Left kidney (tissue), 1 donor: ENCODE measurements at regions not wholly inside any gene's neighbourhood (a gene's known extent, or its start where the extent isn't known, plus 50 kb on each side); places are given as distances from the start of the nearest gene placed in this dataset.
"Not testable (repeated sequence)": the region's sequence is repeated elsewhere in the genome, so short reads cannot be mapped to it uniquely, and the experiment has no call there.

Experiments used
- DNase-seq: peaks from one replicate; pipeline ENCODE4 v3.0.0-alpha.2; 2013

GRCh38 chr2:49861821-49862220 is 707.5 kb upstream of the FSHR start:
- no peak for DNase-seq

GRCh38 chr2:49860834-49861233 is 706.5 kb upstream of the FSHR start:
- DNase-seq: no peak

- no peak for DNase-seq
Measured at GRCh38 chr2:49860170-49860569, 705.9 kb upstream of the FSHR start.

GRCh38 chr2:49858657-49859056 is 704.3 kb upstream of the FSHR start:
- DNase-seq: no peak

GRCh38 chr2:49858113-49858490 is 703.8 kb upstream of the FSHR start:
- no peak for DNase-seq

GRCh38 chr2:49857371-49858112 is 703.2 kb upstream of the FSHR start:
- DNase-seq: no peak

GRCh38 chr2:49845671-49846070 is 691.4 kb upstream of the FSHR start:
- DNase-seq: no peak

DNA sequence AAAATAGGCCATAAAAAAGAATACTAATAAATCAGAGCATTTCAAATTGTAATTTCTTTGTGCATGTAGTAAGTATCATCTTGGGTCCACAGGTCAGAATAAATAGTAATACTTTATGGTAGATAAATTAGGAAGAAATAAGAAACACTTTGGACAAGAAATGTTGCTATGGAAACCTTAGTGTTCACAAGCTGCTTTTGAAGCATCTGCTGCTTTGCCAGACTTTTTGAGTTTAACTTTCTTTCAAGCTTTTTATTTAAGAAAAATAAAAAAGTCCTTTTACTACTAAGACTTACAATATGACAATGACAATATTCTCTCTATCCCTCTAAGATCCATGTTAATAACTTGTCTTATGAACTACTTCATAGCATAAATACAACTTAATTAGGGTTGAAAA is 690.7 kb upstream of the FSHR start:
- DNase-seq: no peak

DNA sequence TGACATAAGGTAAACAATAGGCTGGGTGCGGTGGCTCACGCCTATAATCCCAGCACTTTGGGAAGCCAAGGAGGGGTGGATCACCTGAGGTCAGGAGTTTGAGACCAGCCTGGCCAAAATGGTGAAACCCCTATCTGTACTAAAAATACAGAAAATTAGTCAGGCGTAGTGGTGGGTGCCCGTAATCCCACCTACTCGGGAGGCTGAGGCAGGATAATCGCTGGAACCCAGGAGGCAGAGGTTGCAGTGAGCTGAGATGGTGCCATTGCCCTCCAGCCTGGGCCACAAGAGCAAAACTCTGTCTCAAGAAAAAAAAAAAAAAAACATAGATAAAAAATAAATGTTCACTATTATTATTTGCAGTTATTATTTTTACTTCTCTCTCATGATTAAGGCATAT is 689.8 kb upstream of the FSHR start:
- DNase-seq: not testable (repeated sequence)

DNA sequence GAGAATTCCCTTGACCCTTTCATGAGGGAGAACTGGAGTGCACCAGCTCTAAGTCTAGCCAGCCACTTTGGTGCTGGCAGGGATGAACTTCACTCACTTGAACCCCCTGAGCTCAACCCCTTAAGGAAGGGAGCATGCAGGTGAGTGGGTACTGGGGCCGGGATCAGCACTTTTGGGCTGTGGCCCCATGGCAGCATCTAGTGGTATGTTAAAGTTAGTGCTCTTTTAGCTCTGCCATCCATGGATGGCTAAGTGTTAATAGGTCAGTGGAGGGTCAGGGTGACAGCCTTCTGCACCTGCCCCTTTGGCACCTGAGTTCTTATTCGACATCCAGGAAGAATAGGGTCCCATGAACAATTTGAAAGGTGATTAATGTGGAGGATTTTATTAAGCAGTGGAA is 689.0 kb upstream of the FSHR start:
- no peak for DNase-seq

DNA sequence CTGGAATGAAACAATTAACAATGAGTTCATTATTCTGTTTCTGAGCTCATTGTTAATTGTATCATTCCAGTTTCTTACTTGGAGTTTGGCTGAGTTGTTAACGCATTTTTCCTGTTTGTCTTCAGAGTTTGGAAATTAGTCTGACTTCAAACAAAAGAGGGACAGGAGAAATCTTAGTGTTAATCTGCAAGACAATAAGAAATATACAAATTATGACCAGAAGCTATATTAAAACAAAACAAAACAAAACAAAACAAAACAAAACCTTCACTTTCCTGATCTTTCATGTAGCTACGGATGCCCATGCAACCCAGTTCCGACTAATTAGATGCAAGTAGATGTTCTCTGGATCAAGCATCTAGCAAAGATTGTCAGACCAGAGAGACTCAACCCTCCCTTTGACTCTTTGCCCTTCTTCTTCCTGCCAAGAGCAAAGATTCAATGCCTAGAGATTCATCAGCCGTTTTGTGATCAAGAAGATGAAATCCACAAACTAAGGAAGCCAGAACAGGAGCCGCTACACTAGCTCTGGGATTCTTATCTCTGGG is 686.2 kb upstream of the FSHR start:
- DNase-seq: no peak

GRCh38 chr2:49839818-49840217 is 685.5 kb upstream of the FSHR start:
- DNase-seq: no peak

GRCh38 chr2:49837561-49838293 is 683.4 kb upstream of the FSHR start:
- DNase-seq: peak; percentile 37

DNA sequence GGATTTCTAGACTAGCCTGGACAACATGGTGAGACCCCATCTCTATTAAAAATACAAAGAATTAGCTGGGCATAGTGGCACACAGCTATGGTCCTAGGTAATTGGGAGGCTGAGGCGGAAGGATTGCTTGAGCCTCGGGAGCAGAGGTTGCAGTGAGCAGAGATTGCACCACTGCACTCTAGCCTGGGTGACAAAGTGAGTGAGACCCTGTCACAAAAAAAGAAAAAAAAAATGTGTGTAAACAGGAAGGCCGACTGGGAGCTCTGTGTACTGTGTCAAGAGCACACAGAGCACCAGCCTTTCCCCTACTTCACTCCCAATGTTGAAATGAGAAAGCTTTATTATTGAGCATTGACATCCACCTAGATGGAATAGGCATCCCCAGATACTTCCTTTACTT is 681.7 kb upstream of the FSHR start:
- DNase-seq: no peak

- DNase-seq: no peak
Measured at GRCh38 chr2:49834433-49834832, 680.1 kb upstream of the FSHR start.

DNA sequence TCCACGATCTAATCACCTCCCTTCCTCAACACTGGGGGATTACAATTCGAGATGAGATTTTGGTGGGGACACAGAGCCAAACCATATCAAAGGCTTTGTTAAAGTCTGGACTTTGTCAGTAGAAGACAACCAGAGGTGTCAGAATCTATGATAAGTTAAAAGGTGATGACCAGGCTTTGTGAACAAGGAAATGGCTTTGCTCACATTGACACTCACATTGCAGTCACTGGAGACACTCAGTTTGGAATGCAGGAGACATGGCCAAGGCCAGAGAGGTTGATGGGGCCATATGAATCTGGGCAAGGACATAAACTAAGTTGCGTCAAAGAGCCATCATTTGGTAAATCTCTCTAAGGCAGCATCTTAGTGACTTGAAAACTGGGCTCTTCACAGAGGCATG is 678.2 kb upstream of the FSHR start:
- DNase-seq: no peak

- no peak for DNase-seq
Measured at GRCh38 chr2:49831698-49832367, 677.5 kb upstream of the FSHR start.

DNA sequence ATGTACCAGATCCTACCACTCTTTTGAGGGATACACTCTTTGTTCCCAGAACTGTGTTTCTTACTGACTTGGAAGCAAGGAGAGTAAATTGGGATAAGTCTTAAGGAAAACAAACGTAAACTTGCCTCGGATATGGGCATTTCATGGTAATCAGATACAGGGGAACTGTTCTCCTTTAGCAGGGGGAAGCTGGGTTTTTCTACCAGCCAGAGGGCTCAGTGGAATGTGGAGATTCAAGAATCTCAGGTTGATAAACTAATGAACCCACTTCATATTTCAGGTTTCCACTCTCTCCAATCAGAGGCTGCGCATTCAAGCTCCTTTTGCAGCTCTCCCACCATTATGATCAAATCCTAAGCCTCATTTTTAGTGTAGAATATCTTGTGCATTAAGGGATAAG is 676.5 kb upstream of the FSHR start:
- no peak for DNase-seq

GRCh38 chr2:49827366-49827765 is 673.1 kb upstream of the FSHR start:
- no peak for DNase-seq

GRCh38 chr2:49813208-49813607 is 658.9 kb upstream of the FSHR start:
- no peak for DNase-seq

DNA sequence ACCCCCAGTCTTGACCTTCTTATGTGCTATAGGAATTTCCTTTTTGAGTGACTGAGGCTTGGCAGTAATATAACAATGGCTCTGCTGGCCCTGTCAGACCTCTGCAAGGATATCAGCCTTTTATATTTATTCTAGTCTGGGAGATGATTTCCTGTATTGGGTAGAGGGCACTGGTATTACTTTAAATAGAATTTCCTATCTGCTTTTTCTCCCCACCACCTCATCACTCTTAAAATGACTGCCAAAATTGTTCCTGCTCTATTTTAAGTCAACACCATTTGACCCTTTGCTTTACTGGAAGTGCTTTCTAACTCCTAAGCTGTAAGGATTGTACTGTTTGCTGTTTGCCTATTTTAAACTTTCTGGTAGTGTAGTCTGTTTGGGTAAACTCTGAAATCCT is 658.4 kb upstream of the FSHR start:
- no peak for DNase-seq

DNA sequence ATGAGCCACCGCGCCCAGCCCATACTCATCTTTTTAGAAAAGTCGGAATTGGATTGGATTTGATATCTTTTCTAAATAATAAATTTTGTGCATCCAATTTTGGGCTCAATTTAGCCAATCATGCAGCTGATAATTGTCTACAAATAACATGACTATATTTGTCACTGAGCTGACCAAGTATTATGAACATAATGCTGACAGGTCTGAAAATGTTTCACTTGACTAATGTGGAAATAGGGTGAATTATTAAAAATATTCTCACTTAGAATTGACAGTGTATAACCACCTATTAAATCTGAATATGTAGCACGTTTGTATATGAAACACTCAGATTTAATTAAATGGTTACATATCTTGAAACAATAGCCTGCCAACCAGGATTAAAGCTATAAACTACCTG is 657.2 kb upstream of the FSHR start:
- DNase-seq: no peak

- DNase-seq: no peak
Measured at GRCh38 chr2:49807689-49808088, 653.4 kb upstream of the FSHR start.
